ENCODE measurements at regions not wholly inside any gene's neighbourhood (a gene's known extent, or its start where the extent isn't known, plus 50 kb on each side); places are given as distances from the start of the nearest gene placed in this dataset.
A peak's percentile ranks its signal among the peaks of the same experiment; 100 is the strongest.

- Mint-ChIP-seq H3K4me1 (peaks cover 5% of the 10 kb centered on the region), H3K4me3 (no peak overlapping the region), H3K36me3 (ENCODE audit: low read depth) (no peaks in the 10 kb centered on the region), H3K27ac (ENCODE audit: unreplicated experiment) (no peak overlapping the region), H3K9me3 (no peaks in the 10 kb centered on the region), H3K27me3 (ENCODE audit: low read depth) (peaks cover 53% of the 10 kb centered on the region)
- no peak for DNase-seq (ENCODE audit: low read depth, low spot score)
- TF ChIP-seq CTCF (conservative IDR thresholded peaks at IDR 0.05): no peak
Measured at GRCh38 chr15:98420837-98421236, 227.5 kb upstream of the IGF1R start.

GRCh38 chr15:98421419-98422129 lies 226.8 kb upstream of the IGF1R start:
- peak; percentile 100 for TF ChIP-seq CTCF (conservative IDR thresholded peaks at IDR 0.05)
- peaks cover 5% of the 10 kb centered on the region for H3K4me1 Mint-ChIP-seq
- H3K27ac Mint-ChIP-seq (ENCODE audit: unreplicated experiment): no peak overlapping the region
- no peaks in the 10 kb centered on the region for H3K9me3 Mint-ChIP-seq
- H3K36me3 Mint-ChIP-seq (ENCODE audit: low read depth): no peaks in the 10 kb centered on the region
- H3K4me3 Mint-ChIP-seq: peak overlapping the region; percentile 41
- peaks cover 61% of the 10 kb centered on the region for H3K27me3 Mint-ChIP-seq (ENCODE audit: low read depth)
- DNase-seq (ENCODE audit: low read depth, low spot score): peak; percentile 91

- no peak for TF ChIP-seq CTCF (conservative IDR thresholded peaks at IDR 0.05)
- no peak overlapping the region for H3K27ac Mint-ChIP-seq (ENCODE audit: unreplicated experiment)
- peak overlapping the region; percentile 41 for H3K4me3 Mint-ChIP-seq
- no peaks in the 10 kb centered on the region for H3K9me3 Mint-ChIP-seq
- no peak for DNase-seq (ENCODE audit: low read depth, low spot score)
- peaks cover 5% of the 10 kb centered on the region for H3K4me1 Mint-ChIP-seq
- H3K27me3 Mint-ChIP-seq (ENCODE audit: low read depth): peaks cover 66% of the 10 kb centered on the region
- no peaks in the 10 kb centered on the region for H3K36me3 Mint-ChIP-seq (ENCODE audit: low read depth)
Measured at GRCh38 chr15:98422130-98422478, 226.2 kb upstream of the IGF1R start.

GRCh38 chr15:98425173-98425572 lies 223.2 kb upstream of the IGF1R start:
- TF ChIP-seq CTCF (conservative IDR thresholded peaks at IDR 0.05): no peak
- DNase-seq (ENCODE audit: low read depth, low spot score): no peak
- Mint-ChIP-seq H3K9me3 (no peaks in the 10 kb centered on the region), H3K36me3 (ENCODE audit: low read depth) (no peaks in the 10 kb centered on the region), H3K27me3 (ENCODE audit: low read depth) (peaks cover 88% of the 10 kb centered on the region), H3K4me1 (no peaks in the 10 kb centered on the region), H3K4me3 (no peak overlapping the region), H3K27ac (ENCODE audit: unreplicated experiment) (no peak overlapping the region)

GRCh38 chr15:98427321-98427720 lies 221.0 kb upstream of the IGF1R start:
- Mint-ChIP-seq H3K9me3 (no peaks in the 10 kb centered on the region), H3K36me3 (ENCODE audit: low read depth) (no peaks in the 10 kb centered on the region), H3K4me3 (peak overlapping the region; percentile 57), H3K27me3 (ENCODE audit: low read depth) (peaks cover 72% of the 10 kb centered on the region), H3K4me1 (no peaks in the 10 kb centered on the region), H3K27ac (ENCODE audit: unreplicated experiment) (no peak overlapping the region)
- TF ChIP-seq CTCF (conservative IDR thresholded peaks at IDR 0.05): no peak
- DNase-seq (ENCODE audit: low read depth, low spot score): no peak
